MM.1S (cell line): ENCODE measurements at regions not wholly inside any gene's neighbourhood (a gene's known extent, or its start where the extent isn't known, plus 50 kb on each side); places are given as distances from the start of the nearest gene placed in this dataset.

ENCODE experiments used
- DNase-seq: peaks from one replicate; pipeline ENCODE4 v3.0.0-alpha.2; 2015
- H2AFZ ChIP-seq: fragments of 300-600 bp; sonication (generic); 2 replicates; pipeline ENCODE4 v1.6.0; 2016; ENCODE audit warnings: antibody characterized with exemption, low read length
- H3F3A ChIP-seq: fragments of 300-600 bp; sonication (generic); 2 replicates; pipeline ENCODE4 v1.6.1; 2016; ENCODE audit warnings: mild to moderate bottlenecking, antibody characterized with exemption, low read length, moderate library complexity, mixed read lengths; ENCODE audit not compliant: insufficient read depth
- H3K27ac ChIP-seq: fragments of 300-600 bp; sonication (generic); 2 replicates; pipeline ENCODE4 v1.5.1; 2016; ENCODE audit warnings: mild to moderate bottlenecking, low read length
- H3K27me3 ChIP-seq: fragments of 300-600 bp; sonication (generic); replicated peaks from 2 replicates; pipeline ENCODE4 v1.6.0; 2016; ENCODE audit warnings: low read length; ENCODE audit not compliant: insufficient read depth
- H3K36me3 ChIP-seq: fragments of 300-600 bp; sonication (generic); replicated peaks from 2 replicates; pipeline ENCODE4 v1.6.1; 2016; ENCODE audit warnings: mild to moderate bottlenecking, low read length, mixed read lengths; ENCODE audit not compliant: insufficient read depth
- H3K4me1 ChIP-seq: fragments of 300-600 bp; sonication (generic); 2 replicates; pipeline ENCODE4 v1.6.1; 2016; ENCODE audit warnings: low read length, mixed read lengths
- H3K4me2 ChIP-seq: fragments of 300-600 bp; sonication (generic); 2 replicates; pipeline ENCODE4 v1.6.0; 2016; ENCODE audit warnings: low read depth, low read length
- H3K4me3 ChIP-seq: fragments of 300-600 bp; sonication (generic); 2 replicates; pipeline ENCODE4 v1.5.1; 2016; ENCODE audit warnings: low read length, mixed read lengths
- H3K79me2 ChIP-seq: fragments of 300-600 bp; sonication (generic); 2 replicates; pipeline ENCODE4 v1.6.1; 2016; ENCODE audit warnings: mixed run types, low read length, mixed read lengths
- H3K9ac ChIP-seq: fragments of 300-600 bp; sonication (generic); 2 replicates; pipeline ENCODE4 v1.6.1; 2016; ENCODE audit warnings: low read length, mixed read lengths
- H3K9me2 ChIP-seq: fragments of 300-600 bp; sonication (generic); replicated peaks from 2 replicates; pipeline ENCODE4 v1.6.1; 2016; ENCODE audit warnings: mild to moderate bottlenecking, low read length, mixed read lengths; ENCODE audit not compliant: insufficient read depth
- H3K9me3 ChIP-seq: fragments of 300-600 bp; sonication (generic); replicated peaks from 2 replicates; pipeline ENCODE4 v1.6.1; 2016; ENCODE audit warnings: mild to moderate bottlenecking, low read length, mixed read lengths; ENCODE audit not compliant: insufficient read depth
- H4K20me1 ChIP-seq: fragments of 300-600 bp; sonication (generic); 2 replicates; pipeline ENCODE4 v1.6.1; 2016; ENCODE audit warnings: mild to moderate bottlenecking, low read length, moderate library complexity, mixed read lengths; ENCODE audit not compliant: insufficient read depth
- EZH2 ChIP-seq: fragments of 300-600 bp; sonication (generic); optimal IDR thresholded peaks from 2 replicates; pipeline ENCODE3; 2017; ENCODE audit warnings: low read depth, mild to moderate bottlenecking, antibody characterized with exemption, low read length, mixed read lengths
- EZH2phosphoT487 ChIP-seq: fragments of 300-600 bp; sonication (generic); IDR thresholded peaks from 2 replicates; pipeline ENCODE4 v1.6.1; 2018; ENCODE audit warnings: antibody characterized with exemption, low read length
- TF ChIP-seq, protein P1 (sequence below): fragments of 300-600 bp; sonication (generic); IDR thresholded peaks from 2 replicates; pipeline ENCODE4 v1.5.1; 2016; ENCODE audit warnings: antibody characterized with exemption, low read length, mixed read lengths

DNA sequence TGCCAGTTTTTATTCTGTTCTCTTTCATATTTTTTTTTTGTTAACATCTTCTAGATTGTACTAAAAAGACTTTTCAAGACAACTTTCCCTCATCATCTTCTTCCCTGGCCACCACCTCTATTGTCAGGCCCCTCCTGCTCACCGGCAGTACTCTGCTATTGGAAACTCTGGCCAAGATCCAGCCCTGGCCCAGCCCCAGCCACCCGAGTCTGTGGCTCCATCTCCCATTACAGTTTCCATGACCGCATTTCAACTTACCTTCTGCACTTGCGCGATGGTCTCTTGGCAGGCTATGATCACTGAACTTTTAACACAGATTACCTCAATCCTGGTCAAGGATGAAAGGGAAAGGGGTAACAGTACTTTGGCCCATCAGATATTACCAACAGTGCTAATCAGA lies 137.7 kb upstream of the POM121L12 start:
- H3K79me2 ChIP-seq: no peaks in the 10 kb centered on the region
- no peak overlapping the region for H3K27ac ChIP-seq
- TF ChIP-seq EZH2 (no peak), EZH2phosphoT487 (no peak)
- TF ChIP-seq, protein P1, sequence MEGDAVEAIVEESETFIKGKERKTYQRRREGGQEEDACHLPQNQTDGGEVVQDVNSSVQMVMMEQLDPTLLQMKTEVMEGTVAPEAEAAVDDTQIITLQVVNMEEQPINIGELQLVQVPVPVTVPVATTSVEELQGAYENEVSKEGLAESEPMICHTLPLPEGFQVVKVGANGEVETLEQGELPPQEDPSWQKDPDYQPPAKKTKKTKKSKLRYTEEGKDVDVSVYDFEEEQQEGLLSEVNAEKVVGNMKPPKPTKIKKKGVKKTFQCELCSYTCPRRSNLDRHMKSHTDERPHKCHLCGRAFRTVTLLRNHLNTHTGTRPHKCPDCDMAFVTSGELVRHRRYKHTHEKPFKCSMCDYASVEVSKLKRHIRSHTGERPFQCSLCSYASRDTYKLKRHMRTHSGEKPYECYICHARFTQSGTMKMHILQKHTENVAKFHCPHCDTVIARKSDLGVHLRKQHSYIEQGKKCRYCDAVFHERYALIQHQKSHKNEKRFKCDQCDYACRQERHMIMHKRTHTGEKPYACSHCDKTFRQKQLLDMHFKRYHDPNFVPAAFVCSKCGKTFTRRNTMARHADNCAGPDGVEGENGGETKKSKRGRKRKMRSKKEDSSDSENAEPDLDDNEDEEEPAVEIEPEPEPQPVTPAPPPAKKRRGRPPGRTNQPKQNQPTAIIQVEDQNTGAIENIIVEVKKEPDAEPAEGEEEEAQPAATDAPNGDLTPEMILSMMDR: no peak
- no peaks in the 10 kb centered on the region for H3F3A ChIP-seq
- H3K9me3 ChIP-seq: no peaks in the 10 kb centered on the region
- DNase-seq: no peak
- no peaks in the 10 kb centered on the region for H3K36me3 ChIP-seq
- no peaks in the 10 kb centered on the region for H3K9me2 ChIP-seq
- H3K4me3 ChIP-seq: no peak overlapping the region
- H3K4me2 ChIP-seq: no peak overlapping the region
- no peaks in the 10 kb centered on the region for H4K20me1 ChIP-seq
- H3K9ac ChIP-seq: no peak overlapping the region
- no peaks in the 10 kb centered on the region for H3K4me1 ChIP-seq
- no peaks in the 10 kb centered on the region for H3K27me3 ChIP-seq
- no peak overlapping the region for H2AFZ ChIP-seq

GRCh38 chr7:52897288-52897687 lies 138.1 kb upstream of the POM121L12 start:
- TF ChIP-seq EZH2: no peak
- no peak for TF ChIP-seq EZH2phosphoT487
- TF ChIP-seq, protein P1: no peak
- no peak for DNase-seq
- no peaks in the 10 kb centered on the region for H3K9me3 ChIP-seq

DNA sequence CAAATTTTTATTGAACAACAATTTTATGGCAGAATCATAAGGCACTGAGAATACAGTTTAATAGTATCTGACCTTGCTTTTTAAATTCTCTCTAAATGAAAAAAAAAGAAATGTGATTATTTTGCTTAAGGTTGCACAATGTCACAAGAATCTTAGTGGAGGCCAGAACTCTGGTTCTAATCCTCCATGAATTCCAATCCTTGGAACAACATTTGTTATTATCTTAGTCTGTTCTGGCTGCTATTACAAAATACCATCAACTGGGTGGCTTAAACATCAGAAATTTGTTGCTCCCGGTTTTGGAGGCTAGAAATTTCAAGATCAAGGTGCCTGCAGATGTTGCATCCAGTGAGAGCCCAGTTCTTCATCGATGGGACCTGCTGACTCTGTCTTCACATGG lies 158.2 kb upstream of the POM121L12 start:
- Histone ChIP-seq H2AFZ (no peak overlapping the region), H3K9me2 (no peaks in the 10 kb centered on the region)

More at GRCh38 chr7:52897288-52897687, 138.1 kb upstream of the POM121L12 start:
- Histone ChIP-seq H3K9me2 (no peaks in the 10 kb centered on the region), H3K79me2 (no peaks in the 10 kb centered on the region), H3K4me3 (no peak overlapping the region), H4K20me1 (no peaks in the 10 kb centered on the region), H3K4me1 (no peaks in the 10 kb centered on the region), H3K27ac (no peak overlapping the region), H3K36me3 (no peaks in the 10 kb centered on the region), H2AFZ (no peak overlapping the region), H3K27me3 (no peaks in the 10 kb centered on the region), H3K9ac (no peak overlapping the region), H3F3A (no peaks in the 10 kb centered on the region), H3K4me2 (no peak overlapping the region)

More for the DNA sequence above, 158.2 kb upstream of the POM121L12 start:
- Histone ChIP-seq H3F3A (no peaks in the 10 kb centered on the region), H3K4me3 (no peak overlapping the region), H3K9me3 (no peaks in the 10 kb centered on the region), H3K4me2 (no peak overlapping the region), H3K27ac (no peak overlapping the region), H3K36me3 (no peaks in the 10 kb centered on the region), H3K79me2 (no peaks in the 10 kb centered on the region), H4K20me1 (no peaks in the 10 kb centered on the region), H3K4me1 (no peaks in the 10 kb centered on the region), H3K27me3 (no peaks in the 10 kb centered on the region), H3K9ac (no peak overlapping the region)
- DNase-seq: no peak
- TF ChIP-seq, protein P1: no peak
- no peak for TF ChIP-seq EZH2
- TF ChIP-seq EZH2phosphoT487: no peak
